KMS-11 (cell line): ENCODE measurements at regions not wholly inside any gene's neighbourhood (a gene's known extent, or its start where the extent isn't known, plus 50 kb on each side); places are given as distances from the start of the nearest gene placed in this dataset.

Source experiments
- H2AFZ ChIP-seq: fragments of 200-600 bp; sonication (generic); 2 replicates; pipeline ENCODE4 v1.6.1; 2016; ENCODE audit warnings: antibody characterized with exemption, mixed run types, low read depth
- H3K27ac ChIP-seq: fragments of 200-600 bp; sonication (generic); 2 replicates; pipeline ENCODE4 v1.6.1; 2016; ENCODE audit warnings: mild to moderate bottlenecking, mixed run types
- H3K27me3 ChIP-seq: fragments of 200-600 bp; sonication (generic); 2 replicates; pipeline ENCODE4 v1.6.1; 2017; ENCODE audit warnings: mild to moderate bottlenecking, low read depth, mixed run types, moderate library complexity; ENCODE audit not compliant: insufficient read depth
- H3K36me3 ChIP-seq: fragments of 200-600 bp; sonication (generic); 2 replicates; pipeline ENCODE4 v1.6.1; 2017; ENCODE audit warnings: mild to moderate bottlenecking, mixed run types; ENCODE audit not compliant: insufficient read depth
- H3K4me1 ChIP-seq: fragments of 200-600 bp; sonication (generic); 2 replicates; pipeline ENCODE4 v1.6.1; 2016; ENCODE audit warnings: mild to moderate bottlenecking, low read depth, mixed run types; ENCODE audit not compliant: poor library complexity, severe bottlenecking
- H3K4me2 ChIP-seq: fragments of 200-600 bp; sonication (generic); 2 replicates; pipeline ENCODE4 v1.7.0; 2016; ENCODE audit warnings: mild to moderate bottlenecking, mixed run types
- H3K4me3 ChIP-seq: fragments of 200-600 bp; sonication (generic); IDR thresholded peaks from 2 replicates; pipeline ENCODE4 v1.6.1; 2017; ENCODE audit warnings: low read depth, low read length, mixed read lengths; ENCODE audit not compliant: insufficient read depth
- H3K79me2 ChIP-seq: fragments of 200-600 bp; sonication (generic); 2 replicates; pipeline ENCODE4 v1.6.1; 2016; ENCODE audit warnings: low read depth, mixed run types; ENCODE audit not compliant: insufficient read depth
- H3K9ac ChIP-seq: fragments of 200-600 bp; sonication (generic); 2 replicates; pipeline ENCODE4 v1.6.1; 2016; ENCODE audit warnings: mild to moderate bottlenecking, mixed run types
- H4K20me1 ChIP-seq: fragments of 200-600 bp; sonication (generic); 2 replicates; pipeline ENCODE4 v1.6.1; 2016; ENCODE audit warnings: mild to moderate bottlenecking, mixed run types; ENCODE audit not compliant: insufficient read depth
- CTCF ChIP-seq: fragments of 200-600 bp; sonication (generic); conservative IDR thresholded peaks from 2 replicates; pipeline ENCODE4 v1.6.1; 2017; ENCODE audit warnings: low read depth, mild to moderate bottlenecking, antibody characterized with exemption, low read length, moderate library complexity, mixed read lengths

DNA sequence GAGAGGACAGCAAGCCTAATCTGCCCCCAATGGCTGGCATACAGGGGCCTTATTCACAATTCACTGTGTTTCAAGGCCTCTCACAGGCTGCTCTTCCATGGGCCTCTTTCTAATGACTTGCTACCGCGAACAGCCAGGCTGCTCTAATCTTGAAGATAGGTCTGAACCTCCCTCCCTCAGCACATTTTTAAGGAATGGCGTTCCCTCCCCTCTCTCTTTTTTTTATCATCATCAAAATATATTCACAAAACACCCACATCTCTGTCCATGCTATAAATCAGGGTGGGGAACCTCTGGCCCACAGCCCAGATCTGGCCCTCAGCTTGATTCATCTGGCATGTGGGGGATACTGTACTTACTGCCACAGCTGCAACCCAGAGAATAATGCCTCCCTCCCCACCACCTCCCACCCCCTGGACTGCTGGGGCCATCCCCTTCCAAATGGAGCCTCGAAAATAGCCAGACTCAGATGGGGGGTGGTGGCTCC is 62.5 kb downstream of the PABIR2 start:
- H3K79me2 ChIP-seq: no peaks in the 10 kb centered on the region
- H3K27ac ChIP-seq: no peak overlapping the region
- no peak overlapping the region for H3K9ac ChIP-seq
- no peaks in the 10 kb centered on the region for H4K20me1 ChIP-seq
- TF ChIP-seq CTCF: no peak
- H2AFZ ChIP-seq: no peak overlapping the region
- no peak overlapping the region for H3K4me3 ChIP-seq
- H3K36me3 ChIP-seq: no peaks in the 10 kb centered on the region
- H3K4me1 ChIP-seq: peaks cover 10% of the 10 kb centered on the region
- H3K27me3 ChIP-seq: no peaks in the 10 kb centered on the region
- H3K4me2 ChIP-seq: no peak overlapping the region; the same call in 1 of the 2 replicates

DNA sequence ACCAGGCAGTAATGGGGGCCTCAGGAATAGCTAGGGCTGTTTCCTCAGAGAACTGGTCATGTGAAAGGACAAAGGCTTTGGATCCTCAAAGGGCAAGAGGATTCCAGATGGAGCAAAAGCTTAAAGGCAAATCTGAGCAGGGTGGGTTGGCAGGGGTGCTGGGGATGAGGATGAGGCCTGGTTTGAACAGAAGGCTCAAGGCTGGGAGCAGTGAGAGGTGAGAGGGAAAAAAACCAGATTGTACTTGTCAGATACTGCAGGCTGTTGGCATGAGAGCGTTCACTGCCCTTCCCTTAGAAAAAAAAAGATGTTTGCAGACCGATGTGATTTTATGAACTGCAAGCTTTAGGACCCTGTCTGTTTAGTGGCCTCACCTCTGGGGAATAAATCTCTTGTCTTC is 63.4 kb downstream of the PABIR2 start:
- Histone ChIP-seq H3K4me1 (peaks cover 10% of the 10 kb centered on the region), H3K9ac (no peak overlapping the region), H3K27ac (no peak overlapping the region), H3K79me2 (no peaks in the 10 kb centered on the region), H4K20me1 (no peaks in the 10 kb centered on the region), H3K4me2 (no peak overlapping the region), H2AFZ (no peak overlapping the region), H3K4me3 (no peak overlapping the region), H3K36me3 (no peaks in the 10 kb centered on the region), H3K27me3 (no peaks in the 10 kb centered on the region)
- no peak for TF ChIP-seq CTCF

- H3K79me2 ChIP-seq: no peaks in the 10 kb centered on the region
- no peak overlapping the region for H3K9ac ChIP-seq
- no peak overlapping the region for H2AFZ ChIP-seq
- no peaks in the 10 kb centered on the region for H3K36me3 ChIP-seq
- TF ChIP-seq CTCF: no peak
- no peak overlapping the region for H3K4me2 ChIP-seq
- H3K27me3 ChIP-seq: no peaks in the 10 kb centered on the region
- peaks cover 10% of the 10 kb centered on the region for H3K4me1 ChIP-seq
- H4K20me1 ChIP-seq: no peaks in the 10 kb centered on the region
- H3K27ac ChIP-seq: no peak overlapping the region
- H3K4me3 ChIP-seq: no peak overlapping the region
Measured at GRCh38 chrX:134732676-134733075, 64.3 kb downstream of the PABIR2 start.

GRCh38 chrX:134732152-134732551 is 64.9 kb downstream of the PABIR2 start:
- Histone ChIP-seq H3K27me3 (no peaks in the 10 kb centered on the region), H2AFZ (no peak overlapping the region), H3K9ac (no peak overlapping the region), H3K79me2 (no peaks in the 10 kb centered on the region), H3K27ac (no peak overlapping the region), H4K20me1 (no peaks in the 10 kb centered on the region), H3K36me3 (no peaks in the 10 kb centered on the region), H3K4me3 (no peak overlapping the region), H3K4me1 (peaks cover 10% of the 10 kb centered on the region), H3K4me2 (no peak overlapping the region)
- no peak for TF ChIP-seq CTCF
